ENCODE measurements at regions not wholly inside any gene's neighbourhood (a gene's known extent, or its start where the extent isn't known, plus 50 kb on each side); places are given as distances from the start of the nearest gene placed in this dataset.

- H3K9me3 ChIP-seq (ENCODE audit: control insufficient read depth, insufficient read depth, low read depth, low read length) = no peaks in the 10 kb centered on the region
- TF ChIP-seq ZNF416 (tag by site-specific recombination; IDR thresholded peaks at IDR 0.05) (no peak), ZNF394 (tag by site-specific recombination; IDR thresholded peaks at IDR 0.05; ENCODE audit: borderline replicate concordance) (no peak), ZNF660 (tag by site-specific recombination; IDR thresholded peaks at IDR 0.05) (no peak), ZBTB7A (tag by site-specific recombination; IDR thresholded peaks at IDR 0.05; ENCODE audit: low read depth) (no peak), SALL2 (tag by site-specific recombination; IDR thresholded peaks at IDR 0.05; ENCODE audit: borderline replicate concordance) (no peak), ZNF600 (tag by site-specific recombination; IDR thresholded peaks at IDR 0.05) (no peak), ZNF184 (tag by site-specific recombination; IDR thresholded peaks at IDR 0.05) (no peak), ZFP37 (tag by site-specific recombination; IDR thresholded peaks at IDR 0.05) (no peak), ZIC2 (tag by site-specific recombination; IDR thresholded peaks at IDR 0.05) (no peak), ZNF214 (tag by site-specific recombination; IDR thresholded peaks at IDR 0.05; ENCODE audit: borderline replicate concordance) (no peak), ZNF37A (tag by site-specific recombination; IDR thresholded peaks at IDR 0.05) (no peak), HIC1 (tag by site-specific recombination; IDR thresholded peaks at IDR 0.05) (no peak), ZSCAN4 (tag by site-specific recombination; IDR thresholded peaks at IDR 0.05) (no peak)
- no peak overlapping the region for H3K4me3 ChIP-seq (ENCODE audit: low read depth, low read length)
Observed at GRCh38 chrX:22800806-22801205, 199.0 kb upstream of the DDX53 start.

GRCh38 chrX:22803353-22803752 is 196.4 kb upstream of the DDX53 start:
- ChIA-PET CTCF (interaction anchor here (0.6 kb wide), 1 partner anchor 12 kb away, joined by 3 read pairs; no protein-coding TSS in a partner anchor), POLR2A (no interaction called here)
- H3K9me3 ChIP-seq (ENCODE audit: control insufficient read depth, insufficient read depth, low read depth, low read length) = no peaks in the 10 kb centered on the region
- H3K36me3 ChIP-seq (ENCODE audit: control insufficient read depth in 2 of 2, insufficient read depth in 1 of 2, low read length in 2 of 2) = no peaks in the 10 kb centered on the region
- no peaks in the 10 kb centered on the region for H3K4me1 ChIP-seq (ENCODE audit: control insufficient read depth, insufficient read depth, low read length)
- H3K4me3 ChIP-seq (ENCODE audit: low read depth, low read length) = no peak overlapping the region
- H3K27ac ChIP-seq (ENCODE audit: extremely low read depth, low read depth, low read length) = no peak overlapping the region
- TF ChIP-seq, protein P1, sequence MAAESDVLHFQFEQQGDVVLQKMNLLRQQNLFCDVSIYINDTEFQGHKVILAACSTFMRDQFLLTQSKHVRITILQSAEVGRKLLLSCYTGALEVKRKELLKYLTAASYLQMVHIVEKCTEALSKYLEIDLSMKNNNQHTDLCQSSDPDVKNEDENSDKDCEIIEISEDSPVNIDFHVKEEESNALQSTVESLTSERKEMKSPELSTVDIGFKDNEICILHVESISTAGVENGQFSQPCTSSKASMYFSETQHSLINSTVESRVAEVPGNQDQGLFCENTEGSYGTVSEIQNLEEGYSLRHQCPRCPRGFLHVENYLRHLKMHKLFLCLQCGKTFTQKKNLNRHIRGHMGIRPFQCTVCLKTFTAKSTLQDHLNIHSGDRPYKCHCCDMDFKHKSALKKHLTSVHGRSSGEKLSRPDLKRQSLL (tag by site-specific recombination; IDR thresholded peaks at IDR 0.05) = no peak
- TF ChIP-seq CTCF (tag by site-specific recombination; IDR thresholded peaks at IDR 0.05) (no peak), ZNF830 (tag by site-specific recombination; IDR thresholded peaks at IDR 0.05; ENCODE audit: low read depth) (no peak), ZNF426 (tag by site-specific recombination; IDR thresholded peaks at IDR 0.05) (no peak), ZNF366 (tag by site-specific recombination; conservative IDR thresholded peaks at IDR 0.05) (no peak), ZNF221 (tag by site-specific recombination; IDR thresholded peaks at IDR 0.05; ENCODE audit: borderline replicate concordance) (no peak), ZNF837 (tag by site-specific recombination; IDR thresholded peaks at IDR 0.05) (no peak), ZNF473 (tag by site-specific recombination; IDR thresholded peaks at IDR 0.05) (no peak), ZNF132 (tag by site-specific recombination; IDR thresholded peaks at IDR 0.05; ENCODE audit: borderline replicate concordance) (no peak)
- TF ChIP-seq, protein P2, sequence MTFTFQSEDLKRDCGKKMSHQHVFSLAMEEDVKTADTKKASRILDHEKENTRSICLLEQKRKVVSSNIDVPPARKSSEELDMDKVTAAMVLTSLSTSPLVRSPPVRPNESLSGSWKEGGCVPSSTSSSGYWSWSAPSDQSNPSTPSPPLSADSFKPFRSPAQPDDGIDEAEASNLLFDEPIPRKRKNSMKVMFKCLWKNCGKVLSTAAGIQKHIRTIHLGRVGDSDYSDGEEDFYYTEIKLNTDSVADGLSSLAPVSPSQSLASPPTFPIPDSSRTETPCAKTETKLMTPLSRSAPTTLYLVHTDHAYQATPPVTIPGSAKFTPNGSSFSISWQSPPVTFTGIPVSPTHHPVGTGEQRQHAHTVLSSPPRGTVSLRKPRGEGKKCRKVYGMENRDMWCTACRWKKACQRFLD (tag by site-specific recombination; IDR thresholded peaks at IDR 0.05) = no peak
- TF ChIP-seq, protein P3, sequence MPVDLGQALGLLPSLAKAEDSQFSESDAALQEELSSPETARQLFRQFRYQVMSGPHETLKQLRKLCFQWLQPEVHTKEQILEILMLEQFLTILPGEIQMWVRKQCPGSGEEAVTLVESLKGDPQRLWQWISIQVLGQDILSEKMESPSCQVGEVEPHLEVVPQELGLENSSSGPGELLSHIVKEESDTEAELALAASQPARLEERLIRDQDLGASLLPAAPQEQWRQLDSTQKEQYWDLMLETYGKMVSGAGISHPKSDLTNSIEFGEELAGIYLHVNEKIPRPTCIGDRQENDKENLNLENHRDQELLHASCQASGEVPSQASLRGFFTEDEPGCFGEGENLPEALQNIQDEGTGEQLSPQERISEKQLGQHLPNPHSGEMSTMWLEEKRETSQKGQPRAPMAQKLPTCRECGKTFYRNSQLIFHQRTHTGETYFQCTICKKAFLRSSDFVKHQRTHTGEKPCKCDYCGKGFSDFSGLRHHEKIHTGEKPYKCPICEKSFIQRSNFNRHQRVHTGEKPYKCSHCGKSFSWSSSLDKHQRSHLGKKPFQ (tag by site-specific recombination; IDR thresholded peaks at IDR 0.05) = no peak
- TF ChIP-seq, protein P4, sequence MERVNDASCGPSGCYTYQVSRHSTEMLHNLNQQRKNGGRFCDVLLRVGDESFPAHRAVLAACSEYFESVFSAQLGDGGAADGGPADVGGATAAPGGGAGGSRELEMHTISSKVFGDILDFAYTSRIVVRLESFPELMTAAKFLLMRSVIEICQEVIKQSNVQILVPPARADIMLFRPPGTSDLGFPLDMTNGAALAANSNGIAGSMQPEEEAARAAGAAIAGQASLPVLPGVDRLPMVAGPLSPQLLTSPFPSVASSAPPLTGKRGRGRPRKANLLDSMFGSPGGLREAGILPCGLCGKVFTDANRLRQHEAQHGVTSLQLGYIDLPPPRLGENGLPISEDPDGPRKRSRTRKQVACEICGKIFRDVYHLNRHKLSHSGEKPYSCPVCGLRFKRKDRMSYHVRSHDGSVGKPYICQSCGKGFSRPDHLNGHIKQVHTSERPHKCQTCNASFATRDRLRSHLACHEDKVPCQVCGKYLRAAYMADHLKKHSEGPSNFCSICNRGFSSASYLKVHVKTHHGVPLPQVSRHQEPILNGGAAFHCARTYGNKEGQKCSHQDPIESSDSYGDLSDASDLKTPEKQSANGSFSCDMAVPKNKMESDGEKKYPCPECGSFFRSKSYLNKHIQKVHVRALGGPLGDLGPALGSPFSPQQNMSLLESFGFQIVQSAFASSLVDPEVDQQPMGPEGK (tag by site-specific recombination; IDR thresholded peaks at IDR 0.05) = no peak

More at GRCh38 chrX:22800806-22801205, 199.0 kb upstream of the DDX53 start:
- ChIA-PET CTCF (interaction anchor here (0.6 kb wide), 1 partner anchor 1105 kb away, joined by 5 read pairs; no protein-coding TSS in a partner anchor), POLR2A (no interaction called here)
- Histone ChIP-seq H3K4me1 (ENCODE audit: control insufficient read depth, insufficient read depth, low read length) (no peaks in the 10 kb centered on the region), H3K27ac (ENCODE audit: extremely low read depth, low read depth, low read length) (no peak overlapping the region), H3K36me3 (ENCODE audit: control insufficient read depth in 2 of 2, insufficient read depth in 1 of 2, low read length in 2 of 2) (no peaks in the 10 kb centered on the region)

Measured in HEK293 (cell line).